ENCODE measurements at regions not wholly inside any gene's neighbourhood (a gene's known extent, or its start where the extent isn't known, plus 50 kb on each side); places are given as distances from the start of the nearest gene placed in this dataset.

- no peak for TF ChIP-seq CTCF (IDR thresholded peaks at IDR 0.05)
Measured at GRCh38 chr11:109609454-109610185, 187.6 kb downstream of the C11orf87 start (continued).

DNA sequence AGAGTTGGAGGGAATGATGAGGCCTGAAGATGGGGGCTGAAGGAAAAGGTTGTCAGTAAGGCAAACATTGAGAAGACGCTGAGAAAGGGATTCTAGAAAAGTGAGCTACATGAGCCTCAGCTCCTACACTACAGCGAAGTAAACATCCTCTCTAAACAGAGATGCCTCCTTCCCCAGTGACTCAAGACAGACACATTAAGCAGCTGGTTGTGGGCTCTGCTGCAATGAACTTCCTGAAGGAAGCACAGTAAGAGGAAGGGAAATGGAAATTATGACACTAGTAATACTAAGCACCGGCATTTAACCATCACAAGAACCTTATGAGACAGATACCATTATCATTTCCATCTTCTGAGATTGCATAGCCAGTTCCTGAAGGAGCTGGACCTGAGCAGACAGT lies 190.5 kb downstream of the C11orf87 start:
- 29% methylated on average over 3 of the region's 3 CpGs for WGBS (ENCODE audit: low lambda C conversion rate)
- H3K27me3 ChIP-seq (ENCODE audit: insufficient read depth) = no peaks in the 10 kb centered on the region
- H3K4me1 ChIP-seq (ENCODE audit: control insufficient read depth in 1 of 2, insufficient read depth in 2 of 2, low read depth in 1 of 2, low read length in 1 of 2) = no peaks in the 10 kb centered on the region
- no peak overlapping the region for H3K27ac ChIP-seq (ENCODE audit: low read depth in 2 of 2, low read length in 1 of 2)
- H3K9me3 ChIP-seq = no peaks in the 10 kb centered on the region
- no peaks in the 10 kb centered on the region for H3K9me2 ChIP-seq
- H3K4me2 ChIP-seq = no peak overlapping the region
- no peak overlapping the region for H3K9ac ChIP-seq
- no peaks in the 10 kb centered on the region for H3K36me3 ChIP-seq (replicated peaks in 1 of 2; ENCODE audit: control insufficient read depth in 1 of 2, insufficient read depth in 2 of 2, low read length in 1 of 2)
- H3K4me3 ChIP-seq (ENCODE audit: low read depth in 2 of 2, low read length in 1 of 2) = no peak overlapping the region
- H2AFZ ChIP-seq (ENCODE audit: low read depth) = no peak overlapping the region
- DNase-seq = no peak
- no peaks in the 10 kb centered on the region for H3K79me2 ChIP-seq (ENCODE audit: insufficient read depth)
- ChIA-PET CTCF (interaction anchor here (1.6 kb wide), 1 partner anchor 11 kb away, joined by 4 read pairs; no protein-coding TSS in a partner anchor), POLR2A (no interaction called here)
- H3F3A ChIP-seq (replicated peaks; ENCODE audit: insufficient read depth) = no peaks in the 10 kb centered on the region
- no peaks in the 10 kb centered on the region for H4K20me1 ChIP-seq (ENCODE audit: insufficient read depth)
- no peak for TF ChIP-seq RCOR1 (IDR thresholded peaks at IDR 0.05; ENCODE audit: low read length)
- TF ChIP-seq SMC3 (IDR thresholded peaks at IDR 0.05; ENCODE audit: low read depth, low read length) = no peak
- no peak for TF ChIP-seq MEF2A (IDR thresholded peaks at IDR 0.05; ENCODE audit: borderline replicate concordance, low read depth)
- no peak for TF ChIP-seq NRF1 (IDR thresholded peaks at IDR 0.05; ENCODE audit: low read depth, low read length)
- no peak for TF ChIP-seq TCF12 (IDR thresholded peaks at IDR 0.05)
- TF ChIP-seq MAX (IDR thresholded peaks at IDR 0.05; ENCODE audit: low read depth) = no peak
- TF ChIP-seq FOSL2 (IDR thresholded peaks at IDR 0.05; ENCODE audit: borderline replicate concordance, low read depth) = no peak
- TF ChIP-seq RFX5 (IDR thresholded peaks at IDR 0.05; ENCODE audit: low read length) = no peak
- no peak for TF ChIP-seq CHD2 (IDR thresholded peaks at IDR 0.05; ENCODE audit: low read length, partially characterized antibody)
- TF ChIP-seq TEAD4 (IDR thresholded peaks at IDR 0.05; ENCODE audit: borderline replicate concordance, insufficient read depth) = no peak
- TF ChIP-seq TAF1 (IDR thresholded peaks at IDR 0.05; ENCODE audit: borderline replicate concordance, low read depth, low read length) = no peak

DNA sequence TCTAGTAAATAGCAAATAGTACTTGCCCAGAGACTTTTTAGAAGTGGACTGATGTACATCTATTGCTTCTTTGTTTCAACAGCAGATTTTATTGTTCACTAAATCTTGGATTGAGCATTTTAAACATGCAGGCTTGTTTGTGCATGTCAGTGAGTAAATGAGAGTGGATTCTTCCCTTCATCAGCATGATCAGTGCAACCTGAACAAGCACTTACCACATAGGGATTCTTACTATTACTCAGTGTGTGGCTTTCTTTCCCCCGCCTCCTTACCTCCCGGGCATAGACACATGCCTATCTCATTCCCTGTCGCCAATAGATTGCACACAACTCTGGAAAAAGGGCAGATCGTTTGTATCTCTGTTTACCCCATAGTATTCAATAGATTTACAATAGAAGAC lies 197.5 kb downstream of the C11orf87 start:
- POLR2A ChIA-PET = no interaction called here
- no peaks in the 10 kb centered on the region for H4K20me1 ChIP-seq (ENCODE audit: insufficient read depth)
- H3K36me3 ChIP-seq (replicated peaks in 1 of 2; ENCODE audit: control insufficient read depth in 1 of 2, insufficient read depth in 2 of 2, low read length in 1 of 2) = no peaks in the 10 kb centered on the region
- CTCF ChIA-PET = no interaction called here
- no peaks in the 10 kb centered on the region for H3K27me3 ChIP-seq (ENCODE audit: insufficient read depth)
- no peak overlapping the region for H2AFZ ChIP-seq (ENCODE audit: low read depth)
- no peak overlapping the region for H3K27ac ChIP-seq (ENCODE audit: low read depth in 2 of 2, low read length in 1 of 2)
- H3K79me2 ChIP-seq (ENCODE audit: insufficient read depth) = no peaks in the 10 kb centered on the region
- DNase-seq = no peak
- H3F3A ChIP-seq (replicated peaks; ENCODE audit: insufficient read depth) = no peaks in the 10 kb centered on the region
- no peak overlapping the region for H3K4me3 ChIP-seq (ENCODE audit: low read depth in 2 of 2, low read length in 1 of 2)
- no peak overlapping the region for H3K9ac ChIP-seq
- no peaks in the 10 kb centered on the region for H3K9me2 ChIP-seq
- H3K4me2 ChIP-seq = no peak overlapping the region
- H3K4me1 ChIP-seq (ENCODE audit: control insufficient read depth in 1 of 2, insufficient read depth in 2 of 2, low read depth in 1 of 2, low read length in 1 of 2) = no peaks in the 10 kb centered on the region
- no peaks in the 10 kb centered on the region for H3K9me3 ChIP-seq
- 40% methylated on average over 4 of the region's 4 CpGs for WGBS (ENCODE audit: low lambda C conversion rate)
- TF ChIP-seq USF2 (IDR thresholded peaks at IDR 0.05; ENCODE audit: borderline replicate concordance, low read depth, low read length) (no peak), GATA2 (CRISPR knock-in tag; IDR thresholded peaks at IDR 0.05) (no peak), RFX5 (IDR thresholded peaks at IDR 0.05; ENCODE audit: low read length) (no peak), RAD21 (IDR thresholded peaks at IDR 0.05; ENCODE audit: low read length) (no peak)

Measured in SK-N-SH (cell line).